HG02798 (cell line): ENCODE measurements at regions not wholly inside any gene's neighbourhood (a gene's known extent, or its start where the extent isn't known, plus 50 kb on each side); places are given as distances from the start of the nearest gene placed in this dataset.

Source experiments
- ATAC-seq: cut with Tn5 transposase; IDR thresholded peaks from one replicate; pipeline ENCODE4 v1.9.1; 2021; ENCODE audit warnings: mild to moderate bottlenecking; ENCODE audit not compliant: unreplicated experiment, poor library complexity

- no peak for ATAC-seq
Measured at GRCh38 chrX:22392133-22392948, 119.6 kb downstream of the CBLL2 start.

GRCh38 chrX:22395372-22395771 lies 122.7 kb downstream of the CBLL2 start:
- no peak for ATAC-seq

GRCh38 chrX:22396408-22396807 lies 123.7 kb downstream of the CBLL2 start:
- ATAC-seq: no peak

GRCh38 chrX:22397566-22397965 lies 124.9 kb downstream of the CBLL2 start:
- no peak for ATAC-seq

GRCh38 chrX:22399437-22400192 lies 126.9 kb downstream of the CBLL2 start:
- ATAC-seq: no peak

GRCh38 chrX:22404297-22404696 lies 131.6 kb downstream of the CBLL2 start:
- no peak for ATAC-seq

GRCh38 chrX:22406201-22406737 lies 133.6 kb downstream of the CBLL2 start:
- ATAC-seq: no peak

- no peak for ATAC-seq
Measured at GRCh38 chrX:22409418-22409817, 136.7 kb downstream of the CBLL2 start.

- no peak for ATAC-seq
Measured at GRCh38 chrX:22424122-22424915, 151.6 kb downstream of the CBLL2 start.

- ATAC-seq: no peak
Measured at GRCh38 chrX:22424919-22425318, 152.2 kb downstream of the CBLL2 start.

- ATAC-seq: no peak
Measured at GRCh38 chrX:22429704-22430103, 157.0 kb downstream of the CBLL2 start.

GRCh38 chrX:22430701-22431100 lies 158.0 kb downstream of the CBLL2 start:
- no peak for ATAC-seq

- ATAC-seq: no peak
Measured at GRCh38 chrX:22433292-22434070, 160.8 kb downstream of the CBLL2 start.

GRCh38 chrX:22445880-22446279 lies 173.2 kb downstream of the CBLL2 start:
- no peak for ATAC-seq

- ATAC-seq: no peak
Measured at GRCh38 chrX:22462959-22463358, 190.2 kb downstream of the CBLL2 start.

- no peak for ATAC-seq
Measured at GRCh38 chrX:22467571-22467970, 194.9 kb downstream of the CBLL2 start.

GRCh38 chrX:22481436-22481835 lies 208.7 kb downstream of the CBLL2 start:
- ATAC-seq: no peak

- no peak for ATAC-seq
Measured at GRCh38 chrX:22486296-22486695, 213.6 kb downstream of the CBLL2 start.

- ATAC-seq: no peak
Measured at GRCh38 chrX:22516893-22517292, 244.2 kb downstream of the CBLL2 start.
